ENCODE measurements at regions not wholly inside any gene's neighbourhood (a gene's known extent, or its start where the extent isn't known, plus 50 kb on each side); places are given as distances from the start of the nearest gene placed in this dataset.

DNA sequence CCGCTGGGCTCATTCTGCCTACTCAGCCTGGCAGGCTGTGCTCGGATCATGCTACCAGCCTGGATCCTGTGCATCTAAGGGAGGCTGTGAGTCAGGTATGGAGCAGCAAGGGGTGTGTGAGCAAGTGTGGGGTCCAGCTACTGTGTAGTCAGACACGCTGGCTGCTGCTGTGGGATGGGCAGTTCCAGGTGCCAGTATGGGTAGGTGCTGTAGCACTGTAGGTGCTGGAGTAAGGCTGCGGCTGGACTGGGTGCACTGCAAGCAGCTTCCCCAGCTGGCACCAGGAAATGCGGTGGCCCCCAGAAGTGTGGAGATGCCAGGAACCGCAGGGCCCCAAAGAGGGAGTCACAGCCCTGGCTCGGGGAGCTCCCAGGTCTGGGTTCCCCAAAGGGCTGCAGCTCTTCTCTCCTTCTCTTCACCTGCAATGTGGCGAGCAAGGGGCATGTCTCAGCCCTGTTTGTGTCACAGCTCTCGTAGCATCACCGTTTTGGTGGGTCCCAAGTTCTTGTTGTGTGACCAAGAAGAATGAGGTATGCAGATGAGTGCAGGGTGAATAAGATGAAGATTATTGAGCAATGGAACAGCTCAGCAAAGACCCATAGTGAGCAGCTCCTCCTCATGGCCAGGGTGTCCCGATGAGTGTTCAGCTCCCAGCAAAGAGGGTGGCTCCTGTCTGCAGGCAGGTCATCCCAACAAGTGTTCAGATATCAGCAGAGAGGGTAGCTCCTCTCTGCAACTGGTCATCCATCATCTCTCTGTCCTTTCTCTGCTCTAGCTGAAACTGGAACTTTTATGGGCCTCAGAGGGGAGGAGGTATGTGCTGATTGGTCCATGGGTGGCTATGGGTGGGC, 462.9 kb downstream of the TBC1D22A start:
- DNase-seq (ENCODE audit: low spot score): no peak
- no peak for FAIRE-seq

Data from RCC 7860 (cell line).